ENCODE measurements at regions not wholly inside any gene's neighbourhood (a gene's known extent, or its start where the extent isn't known, plus 50 kb on each side); places are given as distances from the start of the nearest gene placed in this dataset.

- Histone ChIP-seq H3K4me2 (ENCODE audit: control insufficient read depth, extremely low read depth, insufficient read depth, low read depth, low read length) (no peak overlapping the region), H3K27me3 (ENCODE audit: control insufficient read depth, extremely low read depth, insufficient read depth, low read length) (no peaks in the 10 kb centered on the region), H3K36me3 (ENCODE audit: control insufficient read depth in 2 of 2, extremely low read depth in 1 of 2, insufficient read depth in 2 of 2, low read length in 2 of 2) (no peaks in the 10 kb centered on the region), H3K9me1 (ENCODE audit: control insufficient read depth, extremely low read depth, insufficient read depth, low read length) (no peaks in the 10 kb centered on the region), H3K4me1 (ENCODE audit: control insufficient read depth, extremely low read depth, insufficient read depth, low read length) (no peaks in the 10 kb centered on the region), H3K9ac (ENCODE audit: control insufficient read depth, extremely low read depth, insufficient read depth, low read length) (no peak overlapping the region), H3K27ac (ENCODE audit: control insufficient read depth, insufficient read depth, low read length) (no peak overlapping the region), H4K20me1 (ENCODE audit: control insufficient read depth, extremely low read depth, insufficient read depth, low read length) (no peaks in the 10 kb centered on the region), H3K4me3 (ENCODE audit: control insufficient read depth in 2 of 3, extremely low read depth in 1 of 3, insufficient read depth in 2 of 3, low read depth in 1 of 3, low read length in 3 of 3) (no peak overlapping the region), H3K9me3 (ENCODE audit: control insufficient read depth, low read depth, low read length) (no peaks in the 10 kb centered on the region), H3K79me2 (ENCODE audit: control insufficient read depth, insufficient read depth, low read length) (no peaks in the 10 kb centered on the region), H2AFZ (ENCODE audit: control insufficient read depth, low read length) (no peak overlapping the region)
- dilution Hi-C loops (cut with MboI; ENCODE audit: extremely low pct_ligation_motif_present, low sequenced_read_pairs), result no loop called here
- FAIRE-seq (no peak), DNase-seq (ENCODE audit: low read depth, low spot score) (no peak)
- TF ChIP-seq CTCF (optimal IDR thresholded peaks at IDR 0.05 in 1 of 3, IDR thresholded peaks at IDR 0.05 in 1 of 3, conservative IDR thresholded peaks at IDR 0.05 in 1 of 3; ENCODE audit: extremely low read depth in 1 of 3, insufficient read depth in 2 of 3, low read length in 3 of 3) (no peak), EZH2 (IDR thresholded peaks at IDR 0.05; ENCODE audit: low read length) (no peak)
Observed at GRCh38 chr22:34861787-34862186, 204.2 kb upstream of the ISX start.

GRCh38 chr22:34866081-34866480, 199.9 kb upstream of the ISX start:
- dilution Hi-C loops (cut with MboI; ENCODE audit: extremely low pct_ligation_motif_present, low sequenced_read_pairs), result no loop called here
- H3K79me2 ChIP-seq (ENCODE audit: control insufficient read depth, insufficient read depth, low read length), result no peaks in the 10 kb centered on the region
- no peaks in the 10 kb centered on the region for H3K9me1 ChIP-seq (ENCODE audit: control insufficient read depth, extremely low read depth, insufficient read depth, low read length)
- DNase-seq (ENCODE audit: low read depth, low spot score) (no peak), FAIRE-seq (no peak)
- H2AFZ ChIP-seq (ENCODE audit: control insufficient read depth, low read length), result no peak overlapping the region
- no peaks in the 10 kb centered on the region for H3K36me3 ChIP-seq (ENCODE audit: control insufficient read depth in 2 of 2, extremely low read depth in 1 of 2, insufficient read depth in 2 of 2, low read length in 2 of 2)
- no peak overlapping the region for H3K4me2 ChIP-seq (ENCODE audit: control insufficient read depth, extremely low read depth, insufficient read depth, low read depth, low read length)
- H3K9me3 ChIP-seq (ENCODE audit: control insufficient read depth, low read depth, low read length), result no peaks in the 10 kb centered on the region
- H3K27me3 ChIP-seq (ENCODE audit: control insufficient read depth, extremely low read depth, insufficient read depth, low read length), result no peaks in the 10 kb centered on the region
- H3K9ac ChIP-seq (ENCODE audit: control insufficient read depth, extremely low read depth, insufficient read depth, low read length), result no peak overlapping the region
- no peak overlapping the region for H3K27ac ChIP-seq (ENCODE audit: control insufficient read depth, insufficient read depth, low read length)
- no peaks in the 10 kb centered on the region for H3K4me1 ChIP-seq (ENCODE audit: control insufficient read depth, extremely low read depth, insufficient read depth, low read length)
- no peaks in the 10 kb centered on the region for H4K20me1 ChIP-seq (ENCODE audit: control insufficient read depth, extremely low read depth, insufficient read depth, low read length)
- H3K4me3 ChIP-seq (ENCODE audit: control insufficient read depth in 2 of 3, extremely low read depth in 1 of 3, insufficient read depth in 2 of 3, low read depth in 1 of 3, low read length in 3 of 3), result no peak overlapping the region
- TF ChIP-seq EZH2 (IDR thresholded peaks at IDR 0.05; ENCODE audit: low read length) (no peak), CTCF (optimal IDR thresholded peaks at IDR 0.05 in 1 of 3, IDR thresholded peaks at IDR 0.05 in 1 of 3, conservative IDR thresholded peaks at IDR 0.05 in 1 of 3; ENCODE audit: extremely low read depth in 1 of 3, insufficient read depth in 2 of 3, low read length in 3 of 3) (no peak)

Measured in keratinocyte (primary cell).